NCI-H460 (cell line): ENCODE measurements at regions not wholly inside any gene's neighbourhood (a gene's known extent, or its start where the extent isn't known, plus 50 kb on each side); places are given as distances from the start of the nearest gene placed in this dataset.
"Not testable (repeated sequence)": the region's sequence is repeated elsewhere in the genome, so short reads cannot be mapped to it uniquely, and the experiment has no call there.

Experiments used
- DNase-seq: peaks from one replicate; pipeline ENCODE4 v3.0.0-alpha.2; 2016; ENCODE audit warnings: low read depth; ENCODE audit errors: extremely low read depth

DNA sequence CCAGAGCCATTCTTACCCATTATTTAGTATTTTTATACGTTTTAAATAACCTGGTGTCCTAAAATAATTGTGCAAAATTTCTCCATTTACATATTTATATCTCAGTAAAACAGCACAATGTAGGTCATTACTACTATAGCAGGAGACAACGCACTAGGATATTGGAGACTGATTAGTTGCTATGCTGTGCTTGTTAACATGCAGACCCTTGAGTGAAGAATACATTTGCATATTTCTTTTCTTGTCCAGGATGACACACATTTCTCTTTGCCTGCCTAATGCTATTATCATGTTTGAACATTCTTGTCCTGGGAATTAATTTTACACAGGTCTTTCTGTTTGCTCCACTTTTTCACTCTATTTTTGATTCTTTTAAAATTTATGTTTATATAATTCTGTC, 823.8 kb upstream of the ATXN8OS start:
- DNase-seq, result no peak

- no peak for DNase-seq
These were observed 824.3 kb upstream of the ATXN8OS start for GRCh38 chr13:69283301-69283700.

DNA sequence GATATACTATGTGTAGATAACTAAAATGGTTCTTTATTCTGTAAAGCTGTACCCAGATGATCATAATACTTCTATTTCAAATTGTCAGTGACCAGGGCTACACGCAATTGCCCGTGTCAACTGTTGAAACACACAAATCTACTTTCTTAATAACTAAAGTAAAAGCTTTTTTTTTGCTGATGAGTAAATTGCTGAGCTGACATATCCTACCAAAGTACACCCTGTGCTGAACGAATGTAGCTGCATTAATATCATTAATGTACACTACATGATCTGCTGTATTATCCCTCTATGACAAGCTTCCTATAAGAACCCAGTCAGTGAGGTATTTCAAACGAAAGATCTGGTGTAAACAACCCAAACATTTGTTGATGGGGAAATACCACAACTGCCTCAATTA, 827.2 kb upstream of the ATXN8OS start:
- DNase-seq, result no peak

DNA sequence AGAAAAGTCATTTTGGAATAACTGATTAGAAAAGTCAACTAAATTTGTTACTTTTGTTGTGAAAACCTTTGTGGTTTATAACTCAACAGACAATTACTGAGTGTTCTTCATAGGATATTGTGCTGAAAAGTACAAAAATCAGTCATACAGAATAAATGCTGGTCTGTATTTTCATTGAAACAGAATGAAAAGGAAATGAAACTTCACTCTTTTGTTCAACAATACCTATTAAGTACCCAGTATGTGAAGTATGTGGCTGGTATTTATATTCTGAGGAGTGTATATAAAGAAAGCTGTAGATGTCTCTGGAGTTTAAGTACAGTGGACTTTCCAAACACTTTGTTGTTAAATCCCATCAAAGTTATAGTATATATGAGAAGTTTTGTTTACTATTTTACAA, 828.4 kb upstream of the ATXN8OS start:
- no peak for DNase-seq

- no peak for DNase-seq
These were observed 833.4 kb upstream of the ATXN8OS start for GRCh38 chr13:69274231-69274630.

DNA sequence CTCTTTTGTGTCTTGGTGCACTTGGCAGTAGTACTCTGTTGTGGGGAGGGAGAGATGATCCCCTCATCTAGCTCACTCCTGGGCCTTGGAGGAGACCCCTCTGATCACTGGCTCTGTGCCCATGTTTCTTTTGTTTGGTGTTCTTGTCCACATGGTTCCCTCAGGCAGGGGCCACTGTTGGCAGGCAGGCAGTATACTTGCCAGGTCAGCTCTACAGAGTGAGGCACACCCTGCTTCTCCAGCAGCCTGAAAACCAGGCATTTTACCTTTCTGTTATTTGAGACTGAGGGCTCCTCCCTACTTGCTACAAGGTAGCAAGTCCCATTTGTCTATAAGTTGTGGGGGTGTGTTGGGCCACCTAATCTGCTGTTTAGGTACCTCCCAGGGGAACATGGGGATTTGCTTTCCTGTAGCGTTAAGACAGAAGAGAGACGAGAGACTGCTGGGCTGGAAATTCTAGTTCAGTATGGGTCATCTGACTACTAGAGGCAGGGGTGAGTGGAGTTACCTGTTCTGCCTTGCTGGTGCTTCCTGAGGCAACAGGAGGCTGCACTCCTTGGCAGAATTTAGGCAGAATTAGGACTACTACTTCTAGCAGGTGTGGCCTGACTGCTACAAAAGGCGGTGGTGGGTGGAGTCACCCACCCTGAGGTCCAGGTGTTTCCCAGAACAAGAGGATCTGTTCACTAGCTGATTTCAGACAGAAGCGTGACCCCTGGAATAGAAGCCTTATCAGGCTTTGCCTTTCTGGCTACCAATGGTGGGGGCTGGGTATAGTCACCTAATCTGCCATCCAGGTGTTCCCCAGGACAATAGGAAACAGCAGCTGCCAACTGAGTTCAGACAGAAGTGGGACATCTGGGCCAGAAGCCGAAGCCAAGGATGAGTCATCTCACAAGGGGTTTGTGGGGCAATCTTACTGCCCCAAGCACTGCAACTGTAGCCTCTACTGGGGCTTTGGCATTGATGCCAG, 843.0 kb upstream of the ATXN8OS start:
- no peak for DNase-seq

DNA sequence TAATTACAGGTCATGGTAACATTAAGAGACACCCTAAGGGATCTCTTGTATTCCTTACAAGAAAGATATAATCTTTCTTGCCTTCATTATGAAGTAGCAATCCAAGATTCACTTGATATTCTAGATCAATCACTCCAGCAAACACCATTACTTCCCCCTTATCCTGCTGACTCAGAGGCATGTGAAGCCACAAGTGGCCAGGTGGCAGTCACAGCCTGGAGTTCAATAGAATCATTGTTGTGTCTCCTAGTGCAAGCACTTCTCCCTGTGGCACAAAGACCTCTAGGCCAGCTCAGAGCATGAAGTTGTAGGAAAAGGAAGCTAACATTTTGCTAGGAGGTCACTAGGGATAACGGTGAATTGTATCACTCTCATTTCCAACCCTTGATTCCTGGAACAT, 864.3 kb upstream of the ATXN8OS start:
- DNase-seq, result no peak

- no peak for DNase-seq
These were observed 873.5 kb upstream of the ATXN8OS start for GRCh38 chr13:69234171-69234570.

DNA sequence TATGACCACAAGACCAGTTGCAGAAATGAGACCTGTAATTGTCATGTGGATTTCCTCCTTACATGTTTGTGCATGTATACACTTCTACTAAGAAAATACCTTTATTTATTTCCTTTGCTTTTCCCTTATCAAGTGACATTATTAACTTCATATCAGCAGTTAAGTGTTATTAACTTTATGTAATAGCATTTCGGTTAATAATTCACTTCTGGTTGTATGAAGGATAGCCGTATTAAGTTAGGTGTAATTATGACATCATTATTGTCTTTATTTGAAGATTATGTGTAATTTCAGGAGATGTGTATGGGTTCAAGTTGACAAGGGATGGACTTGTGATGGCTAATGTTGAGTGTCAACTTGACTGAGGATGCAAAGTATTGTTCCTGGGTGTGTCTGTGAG, 881.2 kb upstream of the ATXN8OS start:
- no peak for DNase-seq

- not testable (repeated sequence) for DNase-seq
These were observed 885.8 kb upstream of the ATXN8OS start for GRCh38 chr13:69221633-69222498.

GRCh38 chr13:69213396-69213795, 894.2 kb upstream of the ATXN8OS start:
- DNase-seq, result no peak

DNA sequence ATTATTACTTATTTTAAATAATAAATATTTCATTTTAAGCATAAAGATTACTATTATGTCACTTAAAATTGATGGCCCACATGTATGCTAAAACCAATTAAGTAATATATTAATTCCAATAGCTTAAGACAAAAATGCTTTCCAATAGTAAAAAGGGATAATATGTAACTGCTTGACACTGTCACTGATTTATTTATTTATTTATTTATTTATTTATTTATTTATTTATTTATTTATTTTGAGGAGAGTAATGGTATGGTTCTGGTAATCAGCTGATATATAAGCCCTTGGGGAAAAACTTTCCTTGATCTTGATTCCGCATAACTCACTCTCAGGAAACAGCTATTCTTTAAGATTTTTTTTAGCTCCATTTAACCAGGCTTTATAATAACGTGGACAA, 903.0 kb upstream of the ATXN8OS start:
- DNase-seq, result no peak

DNA sequence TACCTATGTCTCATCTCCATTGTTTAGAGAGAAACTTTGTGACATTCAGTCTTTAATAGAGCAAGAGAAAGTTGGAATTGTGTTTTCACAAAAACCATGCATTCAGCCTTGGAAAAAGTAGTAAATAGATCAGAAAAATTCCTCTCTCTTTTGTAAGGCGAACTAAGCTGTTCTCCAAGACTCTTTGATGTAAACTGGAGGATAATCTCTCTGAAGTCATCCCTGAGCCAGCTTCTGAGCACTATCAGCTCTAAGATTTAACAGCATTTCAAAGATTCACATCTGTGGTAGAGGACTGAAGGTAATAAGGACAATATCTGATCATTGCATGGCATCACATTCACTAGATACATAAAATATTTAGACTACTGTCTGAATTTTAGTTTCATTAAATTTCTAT, 904.6 kb upstream of the ATXN8OS start:
- DNase-seq, result no peak

DNA sequence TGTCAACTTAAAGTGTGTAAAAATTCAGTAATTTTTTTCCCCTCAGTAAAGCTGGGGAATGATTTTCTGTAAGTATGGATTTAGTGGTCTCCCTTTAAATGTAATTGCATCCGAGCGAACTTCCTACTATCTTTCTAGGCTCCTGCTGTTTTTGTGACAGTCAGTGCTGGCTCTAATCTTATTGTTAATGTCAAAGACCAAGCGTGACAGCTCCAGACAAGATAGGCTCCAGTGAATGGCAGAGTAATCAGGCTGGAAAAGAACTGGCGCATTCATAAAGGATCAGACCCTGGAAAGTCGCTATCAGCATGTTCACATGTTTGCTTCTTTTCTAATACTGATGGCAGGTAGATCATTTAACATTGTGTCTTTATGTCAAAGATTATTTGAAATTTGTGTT, 908.0 kb upstream of the ATXN8OS start:
- DNase-seq, result no peak

GRCh38 chr13:69198706-69199105, 908.9 kb upstream of the ATXN8OS start:
- DNase-seq, result no peak

GRCh38 chr13:69194130-69194529, 913.5 kb upstream of the ATXN8OS start:
- DNase-seq, result no peak

DNA sequence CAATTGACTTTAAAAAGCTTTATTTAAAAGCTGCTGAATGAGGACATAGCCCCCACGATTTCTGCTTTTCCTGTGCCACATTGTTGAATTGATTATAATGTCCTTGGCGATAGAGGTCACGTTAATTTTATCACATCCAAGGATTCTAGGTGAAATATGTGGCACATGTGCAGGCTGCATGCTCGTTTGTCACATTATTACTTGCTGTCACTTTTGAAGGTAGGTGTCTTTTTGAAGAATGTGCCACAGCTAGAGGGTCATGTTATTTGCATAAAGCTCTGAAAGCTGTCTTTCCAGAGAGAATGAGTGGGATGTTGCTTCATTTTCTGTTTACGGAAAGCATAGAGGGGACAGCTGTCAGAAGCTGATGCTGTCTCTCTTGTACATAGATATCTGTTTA, 927.6 kb upstream of the ATXN8OS start:
- DNase-seq, result no peak

- DNase-seq, result no peak
These were observed 929.6 kb upstream of the ATXN8OS start for GRCh38 chr13:69178000-69178399.

DNA sequence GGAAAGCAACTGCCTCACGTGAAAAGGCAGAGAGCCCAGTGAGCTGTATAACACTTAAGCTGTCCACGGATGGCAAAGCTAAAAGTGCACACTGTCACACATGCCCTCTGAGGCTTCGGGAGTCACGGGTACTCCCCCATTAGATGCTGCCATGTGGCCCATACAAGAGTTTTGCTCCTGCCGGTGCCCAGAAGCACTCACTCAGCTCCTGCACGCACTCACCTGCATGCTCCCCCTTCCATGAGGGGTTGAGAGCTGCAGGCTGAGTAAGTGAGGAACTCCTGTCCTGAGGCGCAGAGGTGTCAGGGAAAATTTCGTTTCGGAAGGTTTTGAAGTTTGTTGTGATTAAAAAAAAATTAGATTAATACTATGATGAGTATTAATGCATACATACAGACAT, 939.2 kb upstream of the ATXN8OS start:
- no peak for DNase-seq

DNA sequence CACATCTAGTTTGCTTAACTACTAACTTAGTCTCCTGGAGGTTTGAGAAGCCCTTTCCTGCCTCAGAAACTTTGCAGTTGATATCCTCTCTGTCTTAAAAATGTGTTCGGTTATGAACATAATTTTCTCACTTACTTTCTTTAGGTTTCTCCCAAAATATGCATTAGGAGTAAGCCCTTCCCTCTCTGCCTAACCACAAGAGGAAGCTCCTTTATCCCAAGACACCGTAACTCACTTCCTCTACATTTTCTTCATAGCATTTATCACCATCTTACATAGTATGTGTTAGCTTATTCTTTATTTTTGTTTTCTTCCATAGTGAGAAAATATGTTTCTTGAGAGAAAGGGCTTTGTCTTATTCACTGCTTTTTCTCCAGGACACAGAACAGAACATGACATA, 952.5 kb upstream of the ATXN8OS start:
- no peak for DNase-seq

GRCh38 chr13:69142101-69142500, 965.5 kb upstream of the ATXN8OS start:
- DNase-seq, result no peak

GRCh38 chr13:69124996-69125395, 982.6 kb upstream of the ATXN8OS start:
- no peak for DNase-seq
